Ureter (tissue), 1 donor: ENCODE measurements at regions not wholly inside any gene's neighbourhood (a gene's known extent, or its start where the extent isn't known, plus 50 kb on each side); places are given as distances from the start of the nearest gene placed in this dataset.

Experiments used
- DNase-seq: peaks from one replicate; pipeline ENCODE4 v3.0.0-alpha.2; 2020; ENCODE audit warnings: low spot score
- donor health status: DM: yes; HTN: yes; CAD: no.

DNA sequence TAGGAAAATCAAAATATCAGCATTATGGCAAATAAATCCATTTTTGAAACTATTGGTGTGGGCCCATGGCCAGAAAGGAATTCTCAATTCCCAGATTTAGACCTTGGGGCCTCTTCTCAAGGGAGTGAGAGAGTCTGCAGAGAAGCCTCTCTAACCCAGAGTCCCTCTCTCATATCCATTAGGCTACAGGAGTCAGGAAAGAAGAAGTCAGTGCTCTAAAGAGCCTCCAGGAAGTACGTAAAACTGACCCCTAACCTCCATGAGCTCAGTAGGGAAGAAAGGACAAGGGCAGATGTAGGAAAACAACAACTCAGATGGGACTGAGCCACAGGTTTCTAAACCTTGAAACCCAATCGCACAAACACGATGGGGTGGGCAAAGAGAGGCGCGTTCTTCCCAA lies 479.9 kb upstream of the TNP1 start:
- no peak for DNase-seq

DNA sequence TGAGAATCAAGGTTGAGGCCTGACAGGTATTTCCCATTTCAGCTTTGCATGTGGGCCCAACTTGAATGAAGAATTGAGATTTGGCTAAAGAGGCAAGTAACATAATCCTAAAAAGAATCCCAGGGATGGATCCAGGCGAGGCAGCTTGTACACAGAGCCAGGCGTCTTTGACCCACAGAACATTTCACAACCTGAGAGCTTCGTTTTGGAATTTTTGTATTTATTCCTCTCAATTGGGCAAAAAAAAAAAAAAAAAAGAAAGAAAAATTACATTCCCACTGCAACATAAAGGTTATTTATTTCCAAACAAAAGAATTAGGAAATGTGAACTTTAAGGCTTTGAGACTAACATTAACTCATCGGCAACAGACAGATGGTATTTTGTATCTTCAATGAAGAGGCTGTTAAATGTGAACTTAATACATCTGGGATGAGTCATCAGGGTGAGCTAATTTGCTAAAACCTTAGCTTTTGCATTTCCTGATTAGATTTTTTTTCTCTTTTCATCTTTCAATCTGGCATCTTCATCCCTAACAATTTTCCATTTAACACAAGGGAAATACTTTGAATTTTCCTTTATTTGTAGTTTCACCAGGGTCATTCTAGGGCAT lies 478.5 kb upstream of the TNP1 start:
- DNase-seq: no peak

DNA sequence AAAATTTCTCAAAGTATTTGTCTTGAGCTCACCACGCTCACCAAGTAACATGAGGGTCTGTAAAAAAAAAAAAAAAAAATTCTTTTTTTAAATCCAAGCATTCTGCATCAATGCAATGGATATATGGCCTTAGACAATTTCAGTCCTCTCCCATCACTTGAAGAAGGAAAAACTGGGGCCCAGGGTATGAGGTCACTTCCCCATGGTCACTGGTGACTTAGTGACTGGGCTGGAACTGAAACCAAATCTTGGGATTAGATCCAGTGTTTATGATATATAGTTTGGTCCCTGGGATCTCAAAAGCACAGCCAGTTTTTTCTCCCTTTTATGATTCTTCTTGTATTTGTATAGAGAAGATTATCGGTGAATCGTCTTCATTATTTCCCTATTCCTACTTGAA lies 477.9 kb upstream of the TNP1 start:
- no peak for DNase-seq

DNA sequence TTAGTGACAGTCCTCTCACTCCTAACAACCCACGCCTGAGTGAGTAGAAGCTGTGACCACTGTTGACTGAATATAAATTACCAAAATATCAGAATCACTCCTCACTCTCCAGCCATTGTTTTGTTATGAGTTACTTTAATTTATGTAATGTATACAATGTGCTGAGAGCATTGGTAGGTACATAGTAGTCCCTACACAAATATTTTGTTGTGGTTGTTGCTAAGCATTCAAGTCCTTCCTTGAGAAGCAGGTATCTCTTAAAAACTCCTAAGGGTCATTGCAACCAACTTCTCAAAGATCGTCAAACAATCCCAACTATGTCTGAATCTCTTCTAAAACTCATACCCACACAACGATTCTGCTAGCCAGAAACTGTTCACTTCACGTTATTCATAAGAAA lies 476.8 kb upstream of the TNP1 start:
- no peak for DNase-seq

DNA sequence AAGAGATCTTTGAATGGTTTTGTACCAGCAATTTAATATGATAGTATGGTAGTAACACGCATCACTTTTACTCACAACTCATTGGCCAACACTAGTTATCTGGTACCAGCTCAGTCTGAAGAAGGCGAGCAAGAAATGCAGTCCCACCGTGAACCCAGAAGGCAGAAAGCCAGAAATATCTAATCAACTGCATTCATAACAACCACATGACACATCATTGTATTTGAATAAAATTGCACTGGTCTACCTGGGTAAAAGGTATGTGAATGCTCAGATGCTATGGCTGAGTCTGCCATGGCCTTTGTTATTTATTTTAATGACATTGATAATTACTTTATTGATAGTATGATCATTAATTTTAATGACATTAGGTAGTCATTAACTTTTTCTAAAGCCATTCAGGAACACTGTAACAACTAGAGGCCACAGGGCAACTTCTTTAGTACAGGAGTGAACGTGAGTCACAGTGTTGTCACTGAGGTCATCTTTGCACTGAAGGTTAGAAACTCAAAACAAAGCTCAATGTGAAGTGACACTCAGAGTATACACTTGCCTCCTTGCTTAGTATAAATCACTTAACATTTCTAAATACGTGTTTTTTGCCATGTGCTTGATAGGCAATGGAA lies 475.6 kb upstream of the TNP1 start:
- no peak for DNase-seq

DNA sequence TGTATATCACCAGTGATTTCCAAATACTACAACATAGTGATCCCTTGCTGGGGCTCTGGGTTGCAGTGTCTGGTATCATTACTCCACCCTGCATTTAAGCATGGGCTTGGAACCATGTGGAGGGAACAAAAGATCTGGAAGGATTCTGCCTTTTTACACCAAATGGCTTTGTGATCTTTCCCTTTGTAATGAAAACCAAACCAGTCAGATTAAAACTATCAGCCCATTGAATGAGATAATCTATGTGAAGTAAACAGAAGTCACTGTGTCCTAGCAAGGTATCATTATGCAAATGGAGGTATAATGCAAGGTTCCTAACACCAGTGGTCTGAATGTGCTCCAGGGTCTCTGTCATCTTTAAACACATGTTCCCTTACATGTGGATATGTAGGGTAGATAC lies 474.7 kb upstream of the TNP1 start:
- DNase-seq: no peak

DNA sequence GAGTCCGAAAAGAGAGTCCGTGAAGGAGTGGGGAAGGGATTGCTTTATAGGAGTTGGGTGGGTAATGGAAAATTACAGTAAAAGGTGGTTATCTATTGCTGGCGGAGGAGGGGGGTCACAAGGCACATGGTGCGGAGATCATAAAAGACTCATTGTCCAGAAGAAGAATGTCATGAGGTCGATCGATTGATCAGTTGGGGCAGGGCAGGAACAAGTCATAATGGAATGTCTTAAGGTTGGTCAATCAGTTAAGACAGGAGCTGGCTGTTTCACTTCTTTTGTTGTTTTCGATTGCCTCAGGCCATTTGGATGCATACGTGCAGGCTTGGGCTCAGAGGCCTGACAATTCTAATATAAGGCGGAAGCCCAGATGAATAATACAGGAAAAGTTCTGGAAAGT lies 473.0 kb upstream of the TNP1 start:
- no peak for DNase-seq

DNA sequence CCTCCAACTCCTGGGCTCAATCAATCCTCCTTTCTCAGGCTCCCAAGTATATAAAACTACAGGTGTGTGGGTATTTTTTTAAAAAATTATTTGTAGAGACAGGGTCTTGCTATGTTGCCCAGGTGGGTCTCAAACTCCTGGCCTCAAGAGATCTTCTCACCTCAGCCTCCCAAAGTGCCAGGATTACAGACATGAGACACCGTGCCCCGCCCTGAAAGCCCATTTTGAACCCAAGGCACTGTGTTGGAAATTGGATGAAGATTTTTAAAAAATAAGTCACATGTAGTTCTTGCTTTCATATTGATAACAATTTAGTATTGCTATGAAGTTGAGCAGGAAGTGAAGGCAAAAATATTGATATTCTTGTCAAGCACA lies 472.5 kb upstream of the TNP1 start:
- no peak for DNase-seq

DNA sequence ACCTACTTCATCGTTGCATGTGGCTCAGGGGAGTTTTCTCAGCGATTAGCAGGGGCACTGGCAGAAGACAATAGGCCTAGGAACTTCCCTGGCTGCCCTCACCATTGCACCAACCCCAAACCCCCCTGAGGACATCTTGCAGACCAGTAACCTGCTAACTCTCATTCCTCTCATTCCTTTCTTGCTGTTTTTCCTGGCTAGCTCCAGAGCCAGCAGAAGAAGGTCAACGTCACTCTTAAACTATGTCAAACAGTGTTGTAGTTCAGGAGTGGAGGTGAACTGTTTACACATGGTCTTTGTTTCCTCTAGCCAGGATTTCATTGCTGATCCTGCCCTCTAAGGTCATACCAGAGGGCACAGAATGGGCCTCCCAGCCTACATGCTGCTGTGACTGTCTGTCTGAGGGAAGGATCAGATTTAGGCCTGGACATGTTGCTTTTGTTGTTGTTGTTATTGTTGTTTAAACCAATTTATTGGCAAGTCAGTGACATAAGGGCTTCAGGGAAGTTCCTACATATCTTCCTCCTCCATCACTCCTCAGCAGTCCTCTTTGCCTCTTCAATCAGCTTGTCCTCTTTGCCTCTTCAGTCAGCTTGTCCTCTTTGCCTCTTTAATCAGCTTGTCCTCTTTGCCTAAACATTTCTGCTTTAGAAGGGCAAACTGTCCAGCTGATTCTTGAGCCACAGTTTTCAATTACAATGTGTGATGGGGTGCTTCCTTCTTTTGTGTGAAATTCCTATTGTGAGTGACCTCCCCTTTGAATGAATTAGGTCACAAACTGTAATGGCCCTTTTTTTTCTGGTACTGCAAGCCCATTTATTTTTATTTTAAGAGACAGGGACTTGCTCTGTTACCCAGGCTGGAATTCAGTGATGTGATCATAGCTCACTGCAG lies 471.9 kb upstream of the TNP1 start:
- no peak for DNase-seq

DNA sequence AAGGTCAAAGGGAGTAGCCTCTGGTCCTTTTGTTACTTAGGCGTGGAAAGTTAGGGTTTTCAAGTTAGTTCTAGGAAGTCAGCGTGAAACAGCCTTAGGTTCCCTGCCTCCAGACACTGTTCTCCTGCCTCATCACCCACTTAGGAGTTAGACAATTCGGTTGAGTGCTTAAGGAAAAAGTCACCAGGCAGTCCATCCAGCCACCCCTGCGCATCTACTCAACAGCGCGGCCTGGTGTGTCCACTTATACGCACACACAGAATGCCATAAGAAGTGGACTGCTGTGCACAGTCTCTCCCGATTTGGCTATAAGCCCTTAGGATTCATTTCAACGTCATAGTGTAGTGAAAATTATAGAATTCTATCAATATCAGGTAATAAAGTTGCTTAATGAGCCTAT lies 470.8 kb upstream of the TNP1 start:
- no peak for DNase-seq

DNA sequence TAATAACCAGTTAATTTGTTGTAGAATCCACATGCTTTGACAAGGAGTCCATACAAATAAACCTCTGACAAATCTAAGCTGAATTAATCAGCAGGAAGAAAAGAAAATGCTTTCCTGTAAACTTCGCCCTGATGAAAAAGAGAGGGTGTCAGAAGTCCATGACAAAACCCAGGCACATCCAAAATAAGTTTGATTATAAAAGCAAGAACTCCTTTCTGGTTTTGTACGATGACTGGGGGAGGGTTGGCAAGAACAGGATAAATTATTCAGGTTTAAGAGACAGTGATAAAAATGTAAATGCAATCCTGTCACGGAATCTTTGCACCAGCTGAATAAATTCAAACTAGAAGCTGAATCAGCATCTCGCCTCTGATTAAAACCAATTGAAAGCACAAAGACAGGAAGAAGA lies 469.2 kb upstream of the TNP1 start:
- DNase-seq: no peak

DNA sequence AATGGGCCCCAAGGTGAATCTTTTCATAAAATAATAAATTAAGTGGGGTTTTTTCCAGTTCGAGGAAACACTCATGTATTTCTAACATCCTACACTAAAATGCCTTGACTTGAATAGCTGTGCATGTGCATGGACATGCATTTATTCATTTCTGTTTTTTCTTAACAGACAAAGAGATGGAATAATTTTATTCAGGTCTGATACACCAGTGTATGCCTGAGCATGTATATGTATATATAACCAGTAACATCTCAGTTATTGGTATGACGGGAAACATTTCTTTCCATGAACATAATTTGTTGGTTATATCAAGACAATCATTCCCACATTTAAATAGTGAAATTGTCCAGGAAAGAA lies 468.7 kb upstream of the TNP1 start:
- DNase-seq: no peak

DNA sequence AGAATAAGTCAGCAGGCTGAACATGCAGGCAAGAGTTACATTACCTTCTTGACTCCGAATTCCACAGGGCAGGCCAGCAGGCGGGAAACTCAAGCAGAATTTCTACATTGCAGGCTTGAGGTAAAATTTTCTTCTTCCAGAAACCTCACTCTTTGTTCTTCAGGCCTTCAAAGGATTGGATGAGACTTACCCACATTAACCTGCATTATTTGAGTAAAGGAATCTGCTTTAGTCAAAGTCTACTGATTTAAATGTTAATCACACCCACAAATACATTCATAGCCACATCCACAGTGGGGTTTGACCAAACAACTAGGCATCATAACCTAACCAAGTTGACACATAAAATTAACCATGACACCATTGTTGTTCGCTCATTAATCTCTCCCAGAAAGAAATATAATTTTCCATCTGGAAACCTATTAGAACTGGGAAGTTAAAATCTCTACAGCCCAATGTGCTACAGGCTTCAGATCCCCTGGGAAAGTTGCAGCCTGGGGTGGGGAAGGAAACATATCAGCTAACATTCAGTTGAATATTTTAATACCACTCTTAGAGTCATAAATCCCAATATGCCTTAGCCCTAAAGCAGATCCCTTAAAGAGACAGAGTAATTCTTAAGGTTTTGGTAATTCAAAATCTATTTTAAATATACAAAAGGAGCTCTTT lies 468.2 kb upstream of the TNP1 start:
- no peak for DNase-seq

DNA sequence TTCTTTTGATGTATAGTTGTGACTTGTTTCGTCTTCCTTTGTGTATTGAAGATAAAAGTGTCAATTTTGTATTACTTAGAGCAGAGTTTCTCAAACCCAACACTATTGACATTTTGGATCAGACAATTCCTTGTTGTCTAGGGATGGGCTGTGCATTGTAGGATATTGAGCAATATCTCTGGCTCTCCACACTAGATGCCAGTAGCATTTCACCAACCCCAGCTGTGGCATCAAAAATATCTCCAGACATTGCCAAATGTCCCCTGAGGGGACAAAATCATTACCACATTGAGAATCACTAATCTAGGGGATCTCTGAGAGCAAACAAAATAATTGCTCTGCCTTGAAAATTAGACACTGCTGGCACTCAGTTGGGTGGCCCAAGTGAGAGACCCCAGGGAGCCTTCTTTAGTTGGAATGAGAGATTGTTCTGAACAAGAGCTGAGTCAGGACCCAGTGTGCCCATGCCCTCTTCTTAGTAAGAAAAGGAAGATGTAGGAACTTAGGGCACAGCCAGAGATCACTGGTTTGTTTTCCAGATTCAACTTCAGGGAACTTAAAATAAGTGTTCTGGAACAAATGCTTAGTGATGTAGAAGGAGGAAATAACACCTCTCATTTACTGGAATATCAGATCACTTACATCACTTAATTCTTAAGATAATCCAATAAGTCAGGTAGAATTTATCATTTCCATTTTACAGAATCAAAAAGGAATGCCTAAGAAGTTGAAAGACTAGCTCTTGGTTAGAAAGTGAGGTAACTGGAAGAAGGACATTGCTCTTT lies 466.6 kb upstream of the TNP1 start:
- no peak for DNase-seq

DNA sequence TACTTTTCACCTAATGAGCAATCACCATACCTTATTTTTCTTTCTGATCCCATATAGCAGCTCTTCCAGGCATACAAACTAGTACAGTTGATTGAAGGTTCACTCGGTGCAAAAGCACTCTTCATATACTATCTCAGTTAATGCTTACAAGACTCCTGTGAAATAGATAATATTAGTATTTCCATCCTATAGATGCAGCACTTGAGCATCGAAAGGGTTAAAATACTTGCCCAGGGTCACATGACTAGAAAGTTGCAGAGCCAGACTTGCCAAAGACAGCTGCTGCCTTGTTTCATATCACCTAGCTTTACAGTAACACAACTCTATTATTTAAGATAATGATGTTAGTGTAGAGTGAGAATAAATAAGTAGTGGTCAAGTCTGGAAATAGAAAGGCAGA lies 466.0 kb upstream of the TNP1 start:
- DNase-seq: no peak

DNA sequence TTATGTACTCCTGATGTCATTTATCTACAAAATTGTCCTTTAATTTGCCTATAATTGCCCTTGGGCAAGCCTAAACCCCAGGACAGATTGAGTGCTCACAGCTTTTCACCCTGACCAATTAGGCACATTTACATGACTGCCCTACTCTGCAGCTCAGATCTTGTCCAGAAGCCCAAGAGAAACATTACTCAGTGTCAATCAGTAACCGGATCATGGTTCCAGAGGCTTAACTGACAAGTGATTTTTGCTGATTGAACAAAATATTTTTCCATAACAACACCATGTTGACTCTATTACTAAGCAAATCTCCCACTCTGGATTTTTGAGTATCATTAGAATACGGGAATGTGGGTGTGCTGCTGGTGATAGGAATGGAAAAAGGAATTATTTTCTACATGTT lies 465.4 kb upstream of the TNP1 start:
- DNase-seq: no peak

DNA sequence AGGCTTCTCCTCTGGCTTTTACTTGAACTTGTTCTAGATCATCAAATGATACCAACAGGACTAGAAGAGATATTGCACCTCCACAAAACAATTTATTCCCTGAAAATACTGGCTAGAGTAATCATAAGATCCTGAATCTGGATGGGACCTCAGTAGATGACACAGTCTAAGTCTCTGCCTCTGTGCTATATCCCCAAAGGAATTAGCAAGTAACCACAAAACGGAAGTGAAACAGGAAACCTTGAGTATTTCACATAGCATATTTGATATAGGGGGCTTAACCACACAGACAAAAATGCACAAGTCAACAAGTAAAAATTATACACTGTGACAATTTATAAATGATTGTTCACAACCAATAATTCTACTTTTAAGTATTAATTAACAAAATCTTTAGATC lies 456.9 kb upstream of the TNP1 start:
- no peak for DNase-seq

DNA sequence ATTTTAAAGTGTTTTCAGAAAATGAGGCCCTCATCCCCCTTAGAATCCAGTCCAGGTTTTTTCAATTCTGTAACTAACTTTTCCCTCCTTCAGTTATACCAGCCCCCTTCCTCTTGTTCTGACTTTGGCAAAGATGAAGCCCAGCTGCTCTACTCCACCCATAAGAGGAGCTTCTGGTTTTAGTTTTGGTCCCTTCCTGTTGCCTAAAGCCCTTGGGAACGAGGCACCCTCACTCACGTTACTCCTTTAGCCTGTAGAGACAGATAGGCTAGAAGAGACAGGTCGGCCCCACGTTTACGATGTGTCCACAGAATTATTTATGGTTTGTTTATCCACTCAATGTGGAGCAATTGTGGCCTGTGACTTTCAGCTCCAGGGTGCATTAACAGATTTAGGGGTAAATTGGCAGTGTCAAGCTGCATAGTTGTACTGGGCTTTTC lies 454.2 kb upstream of the TNP1 start:
- no peak for DNase-seq

DNA sequence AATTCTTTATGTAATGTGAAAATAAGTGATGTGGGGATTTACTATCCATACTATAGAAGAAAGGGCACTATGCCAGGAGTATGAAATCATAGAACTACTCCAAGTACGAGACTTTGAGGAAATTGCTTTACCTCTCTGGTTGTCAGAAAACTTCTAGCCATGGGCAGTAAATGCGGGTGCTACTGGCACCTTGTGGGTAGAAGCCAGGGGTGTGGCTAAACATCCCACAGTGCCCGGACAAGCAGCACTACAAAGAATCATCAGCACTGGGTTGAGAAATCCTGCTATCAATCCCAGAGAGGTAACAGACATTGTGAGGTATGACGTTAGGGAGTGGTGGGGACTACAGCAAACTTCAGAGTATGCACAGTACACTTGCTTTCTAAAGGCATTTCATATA lies 453.5 kb upstream of the TNP1 start:
- no peak for DNase-seq

DNA sequence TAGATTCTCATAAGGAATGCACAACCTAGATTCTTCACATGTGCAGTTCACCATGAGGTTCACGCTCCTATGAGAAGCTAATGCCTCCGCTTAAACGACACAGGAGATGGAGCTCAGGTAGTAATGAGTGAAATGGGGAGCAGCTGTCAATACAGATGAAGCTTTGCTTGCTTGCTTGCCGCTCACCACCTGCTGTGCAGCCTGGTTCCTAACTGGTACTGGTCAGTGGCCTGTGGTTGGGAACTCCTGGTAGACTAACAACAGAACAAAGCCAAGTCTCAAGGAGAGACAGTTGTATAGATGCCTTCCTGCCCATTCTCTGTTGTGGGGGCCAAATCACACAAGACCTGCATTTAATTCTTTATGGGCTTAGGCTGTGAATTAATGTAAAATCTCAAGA lies 449.2 kb upstream of the TNP1 start:
- no peak for DNase-seq

DNA sequence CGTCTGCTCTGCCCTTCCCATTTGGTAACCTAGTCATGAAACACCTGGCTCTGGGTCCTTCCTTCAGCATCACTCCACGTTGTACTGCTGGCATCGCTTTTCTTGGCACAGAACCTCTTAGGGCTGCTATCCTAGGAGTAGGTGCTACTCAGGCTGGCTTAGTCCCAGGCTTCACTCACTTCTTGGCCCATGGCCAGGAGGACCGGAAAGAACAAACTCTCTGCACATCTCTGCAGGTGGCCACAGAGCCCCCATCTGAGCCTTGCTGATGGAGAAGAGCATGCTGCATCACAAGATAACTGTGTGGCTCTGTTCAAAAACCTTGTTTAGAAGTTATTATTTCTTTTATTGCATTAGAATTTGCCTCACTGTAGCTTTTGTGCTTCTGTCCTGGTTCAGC lies 447.2 kb upstream of the TNP1 start:
- DNase-seq: no peak

DNA sequence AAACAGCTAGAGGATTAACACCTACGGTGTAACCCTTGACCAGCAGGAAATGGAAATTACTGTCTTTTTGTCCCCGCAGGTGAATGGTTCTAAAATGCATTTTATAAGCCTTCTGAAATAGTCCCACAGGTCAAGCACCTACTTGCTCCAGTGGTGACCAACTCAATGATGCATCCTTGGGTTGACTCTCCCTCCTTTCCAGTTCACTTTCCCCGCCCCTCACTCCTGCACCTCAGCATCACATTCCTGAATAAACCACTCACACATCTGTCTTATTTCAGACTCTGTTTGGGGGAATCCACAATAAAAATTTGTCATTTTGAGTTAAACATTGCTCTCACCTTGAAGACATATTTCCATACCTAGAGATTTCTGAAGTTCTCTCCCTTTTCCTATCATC lies 446.0 kb upstream of the TNP1 start:
- DNase-seq: no peak
